Fibroblast of mammary gland (primary cell): ENCODE measurements at regions not wholly inside any gene's neighbourhood (a gene's known extent, or its start where the extent isn't known, plus 50 kb on each side); places are given as distances from the start of the nearest gene placed in this dataset.

ENCODE experiments used
- DNase-seq: peaks from one replicate; pipeline ENCODE4 v3.0.0-alpha.2; 2010; ENCODE audit warnings: low read depth
- H3K4me3 ChIP-seq: 2 replicates; pipeline ENCODE4 v1.5.1; 2011; ENCODE audit warnings: low read depth, mild to moderate bottlenecking, low read length, moderate library complexity; ENCODE audit not compliant: control insufficient read depth
- TF ChIP-seq, protein P1 (sequence below): conservative IDR thresholded peaks from 2 replicates; pipeline ENCODE4 v1.5.1; 2011; ENCODE audit warnings: low read depth, low read length, inconsistent platforms; ENCODE audit not compliant: control insufficient read depth, insufficient read depth

DNA sequence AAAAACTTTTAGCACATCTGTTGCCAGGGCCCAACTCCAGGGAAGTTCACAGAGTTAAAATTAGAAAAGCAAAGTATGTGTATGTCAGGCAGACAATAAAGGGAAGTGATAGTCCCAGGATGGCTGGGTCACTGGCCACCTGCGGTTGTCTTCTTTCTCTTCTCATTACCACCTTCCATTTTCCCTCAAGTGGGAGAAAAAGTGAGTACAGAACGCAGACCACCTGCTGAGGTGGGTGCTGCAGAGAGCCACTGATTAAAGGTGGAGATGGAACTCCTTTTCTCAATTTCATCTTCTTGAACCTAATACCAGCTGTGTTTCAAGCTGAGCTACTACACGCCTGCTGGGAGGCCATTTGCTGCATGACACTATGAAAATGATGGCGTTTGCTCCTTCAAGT lies 88.8 kb upstream of the PDE4B start:
- no peak for DNase-seq
- TF ChIP-seq, protein P1, sequence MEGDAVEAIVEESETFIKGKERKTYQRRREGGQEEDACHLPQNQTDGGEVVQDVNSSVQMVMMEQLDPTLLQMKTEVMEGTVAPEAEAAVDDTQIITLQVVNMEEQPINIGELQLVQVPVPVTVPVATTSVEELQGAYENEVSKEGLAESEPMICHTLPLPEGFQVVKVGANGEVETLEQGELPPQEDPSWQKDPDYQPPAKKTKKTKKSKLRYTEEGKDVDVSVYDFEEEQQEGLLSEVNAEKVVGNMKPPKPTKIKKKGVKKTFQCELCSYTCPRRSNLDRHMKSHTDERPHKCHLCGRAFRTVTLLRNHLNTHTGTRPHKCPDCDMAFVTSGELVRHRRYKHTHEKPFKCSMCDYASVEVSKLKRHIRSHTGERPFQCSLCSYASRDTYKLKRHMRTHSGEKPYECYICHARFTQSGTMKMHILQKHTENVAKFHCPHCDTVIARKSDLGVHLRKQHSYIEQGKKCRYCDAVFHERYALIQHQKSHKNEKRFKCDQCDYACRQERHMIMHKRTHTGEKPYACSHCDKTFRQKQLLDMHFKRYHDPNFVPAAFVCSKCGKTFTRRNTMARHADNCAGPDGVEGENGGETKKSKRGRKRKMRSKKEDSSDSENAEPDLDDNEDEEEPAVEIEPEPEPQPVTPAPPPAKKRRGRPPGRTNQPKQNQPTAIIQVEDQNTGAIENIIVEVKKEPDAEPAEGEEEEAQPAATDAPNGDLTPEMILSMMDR: no peak
- no peak overlapping the region for H3K4me3 ChIP-seq

DNA sequence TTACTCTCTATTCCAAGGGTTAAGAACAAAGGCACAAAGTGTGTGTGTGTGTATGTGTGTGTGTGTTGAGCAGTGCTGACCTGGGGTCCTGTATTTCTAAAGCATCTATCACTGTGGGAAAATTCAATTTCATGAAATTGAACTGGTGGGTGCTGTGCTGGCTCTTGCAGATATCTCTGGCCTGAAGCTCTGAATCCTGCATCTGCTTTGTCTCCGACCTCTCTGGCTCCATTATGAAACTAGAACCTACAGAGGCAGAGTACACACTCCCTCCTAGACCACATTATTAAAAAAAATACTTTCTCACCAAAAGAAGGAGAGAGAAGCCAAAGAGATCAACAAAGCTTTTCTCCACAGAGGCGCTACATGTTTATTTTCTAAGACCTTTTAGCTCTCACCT lies 88.4 kb upstream of the PDE4B start:
- no peak overlapping the region for H3K4me3 ChIP-seq
- TF ChIP-seq, protein P1: no peak
- DNase-seq: no peak

DNA sequence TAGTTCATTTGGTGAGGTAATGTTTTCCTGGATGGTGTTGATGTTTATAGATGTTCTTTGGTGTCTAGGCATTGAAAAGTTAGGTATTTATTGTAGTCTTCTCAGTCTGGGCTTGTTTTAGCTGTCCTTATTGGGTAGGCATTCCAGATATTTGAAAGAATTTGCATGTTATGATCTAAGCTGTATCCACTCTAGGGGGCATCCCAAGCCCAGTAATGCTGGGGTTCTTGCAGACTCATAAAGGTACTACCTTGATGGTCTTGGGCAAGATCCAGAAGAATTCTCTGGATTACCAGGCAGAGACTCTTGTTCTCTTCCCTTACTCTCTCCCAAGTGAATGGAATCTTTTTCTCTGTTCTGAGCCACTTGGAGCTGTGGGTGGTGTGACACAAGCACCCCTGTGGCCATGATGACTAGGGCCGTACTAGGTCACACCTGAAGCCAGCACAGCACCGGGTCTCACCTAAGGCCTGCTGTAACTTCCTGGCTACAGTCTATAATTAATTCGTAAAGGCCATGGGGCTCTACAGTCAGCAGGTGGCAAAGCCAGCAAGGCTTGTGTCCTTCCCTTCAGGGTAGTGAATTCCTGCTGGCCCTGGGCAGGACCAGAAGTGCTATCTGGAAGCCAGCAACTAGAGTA lies 74.8 kb upstream of the PDE4B start:
- TF ChIP-seq, protein P1: peak; percentile 31
- DNase-seq: peak; percentile 59

DNA sequence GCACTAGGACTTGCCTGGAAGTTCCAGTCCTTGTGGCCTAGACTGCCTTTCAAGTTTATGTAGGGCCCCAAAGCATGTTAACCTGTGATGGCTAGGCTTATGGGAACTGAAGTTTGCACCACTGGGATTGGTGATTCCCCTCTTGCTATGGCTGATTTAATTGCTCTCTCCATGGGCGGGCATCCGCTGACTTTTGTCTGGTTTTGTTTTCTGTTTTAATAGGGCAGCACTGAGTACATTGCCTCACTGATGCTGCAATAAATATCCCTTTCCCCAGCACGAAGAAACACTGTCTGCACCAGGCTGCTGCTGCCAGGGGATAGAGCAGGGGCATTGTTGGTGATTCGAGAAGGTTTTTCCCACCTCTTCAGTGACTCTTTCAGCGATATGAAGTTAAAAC lies 73.3 kb upstream of the PDE4B start:
- DNase-seq: no peak
- no peak overlapping the region for H3K4me3 ChIP-seq
- TF ChIP-seq, protein P1: no peak

More for the DNA sequence above, 74.8 kb upstream of the PDE4B start:
- no peak overlapping the region for H3K4me3 ChIP-seq

DNA sequence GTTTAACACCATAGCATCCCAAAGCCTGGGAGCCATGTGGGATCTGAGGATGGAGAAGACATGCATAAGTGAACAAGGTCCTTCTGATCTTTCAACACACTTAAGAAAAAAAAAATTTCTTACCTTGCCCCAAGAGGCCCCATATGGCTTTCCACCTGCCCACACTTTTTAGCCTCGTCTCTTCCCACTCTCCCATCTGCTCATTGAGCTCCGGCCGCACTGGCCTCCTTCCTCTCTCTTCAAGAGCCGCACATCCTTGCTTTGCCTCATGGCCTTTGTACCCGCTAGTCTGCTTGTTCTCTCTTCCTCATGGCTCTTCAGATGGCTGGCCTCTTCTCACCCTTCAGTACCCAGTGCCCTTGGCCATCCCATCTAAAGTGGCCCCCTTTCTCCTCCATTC lies 70.2 kb upstream of the PDE4B start:
- H3K4me3 ChIP-seq: no peak overlapping the region
- TF ChIP-seq, protein P1: no peak
- DNase-seq: no peak

DNA sequence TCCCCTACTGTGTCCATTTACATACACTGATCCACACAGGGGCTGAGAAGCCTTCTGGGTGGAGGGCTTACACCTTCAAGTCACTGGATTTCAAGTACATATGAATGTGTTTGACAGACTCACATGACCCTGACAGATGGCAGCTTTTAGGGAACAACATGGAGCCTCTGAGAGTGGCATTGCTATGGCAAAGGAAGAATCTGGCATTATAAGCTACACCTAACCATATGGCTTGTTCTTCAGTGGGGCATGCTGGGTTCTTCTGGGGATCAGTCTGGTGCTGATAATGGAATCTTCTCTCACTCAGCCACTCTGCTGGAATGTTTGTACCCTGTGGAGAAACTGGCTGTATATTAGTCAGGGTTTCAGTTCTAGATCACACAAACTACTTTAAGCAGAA lies 68.5 kb upstream of the PDE4B start:
- no peak for DNase-seq
- TF ChIP-seq, protein P1: no peak
- H3K4me3 ChIP-seq: no peak overlapping the region

DNA sequence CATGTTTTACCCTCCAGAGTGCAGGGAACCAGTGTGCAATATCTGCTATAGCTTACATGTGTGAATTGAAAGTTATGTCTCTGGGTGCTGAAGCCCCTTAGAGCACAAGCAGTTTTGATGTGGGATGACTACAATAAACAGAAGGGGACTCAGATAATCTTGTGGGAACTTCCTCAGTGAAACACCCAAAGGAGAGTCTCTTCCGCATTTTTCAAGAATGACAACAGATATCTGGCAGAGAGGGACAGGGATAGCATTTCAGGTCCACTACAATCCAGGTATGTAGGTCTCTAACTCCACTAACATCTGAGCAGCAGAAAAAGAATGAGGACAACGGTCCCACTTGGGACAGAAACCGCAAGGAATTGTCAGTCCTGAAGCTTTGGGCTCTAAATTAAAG lies 67.6 kb upstream of the PDE4B start:
- no peak overlapping the region for H3K4me3 ChIP-seq
- no peak for DNase-seq
- TF ChIP-seq, protein P1: no peak
